ENCODE measurements at regions not wholly inside any gene's neighbourhood (a gene's known extent, or its start where the extent isn't known, plus 50 kb on each side); places are given as distances from the start of the nearest gene placed in this dataset.

DNA sequence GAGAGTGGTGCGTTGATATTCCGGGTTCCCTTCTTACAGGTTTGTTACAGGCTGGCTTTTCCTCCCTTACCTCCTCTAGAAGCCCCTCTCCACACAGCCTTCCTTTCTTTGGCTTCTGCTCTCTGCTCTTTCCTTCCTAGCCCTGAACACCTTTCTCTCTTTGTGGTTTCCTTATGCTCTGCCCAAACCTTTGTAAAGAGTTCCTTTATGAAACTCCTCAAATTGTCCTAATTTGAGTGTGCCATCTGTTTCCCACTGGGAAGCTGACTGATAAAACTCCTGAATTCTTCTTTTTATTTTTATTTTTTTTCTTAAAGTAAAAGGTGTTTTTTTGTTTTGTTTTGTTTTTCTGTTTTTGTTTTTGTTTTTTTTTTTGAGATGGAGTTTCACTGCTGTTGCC lies 60.1 kb upstream of the OTX2 start:
- intact Hi-C loops (cut with micrococcal nuclease; ENCODE audit: unreplicated experiment) = no loop called here
- POLR2A ChIA-PET = no interaction called here

DNA sequence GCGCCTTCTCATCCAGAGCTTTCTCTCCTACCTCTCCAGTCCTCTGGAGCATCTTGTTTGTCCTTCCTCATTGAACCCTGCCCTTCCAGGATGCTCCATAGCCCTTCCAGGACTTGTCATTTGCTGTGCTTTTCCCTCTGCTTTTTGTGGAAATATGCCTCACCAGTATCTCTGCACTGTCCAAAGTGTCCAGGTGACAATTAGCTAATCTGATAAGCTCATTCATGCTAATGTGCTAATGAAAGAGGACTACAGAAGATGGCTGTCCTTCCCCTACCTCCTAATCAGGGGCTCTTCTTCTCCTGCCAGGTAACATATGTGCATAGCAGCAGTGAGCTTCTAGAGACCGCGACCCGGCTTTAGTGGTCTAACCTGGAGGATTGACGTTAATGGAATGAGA lies 58.4 kb upstream of the OTX2 start:
- no peaks in the 10 kb centered on the region for H3K9me3 ChIP-seq (ENCODE audit: control insufficient read depth, insufficient read depth, low read depth, low read length)
- in situ Hi-C loops (cut with HindIII; ENCODE audit: low pct_unique_long_range_greater_than_20kb, low sequenced_read_pairs) = no loop called here
- ChIA-PET CTCF (no interaction called here), POLR2A (no interaction called here)
- no peaks in the 10 kb centered on the region for H3K36me3 ChIP-seq (ENCODE audit: control insufficient read depth, insufficient read depth, low read length)
- intact Hi-C loops (cut with micrococcal nuclease; ENCODE audit: unreplicated experiment) = no loop called here
- no peak overlapping the region for H3K27ac ChIP-seq (ENCODE audit: low read length)
- ATAC-seq (no peak), DNase-seq (ENCODE audit: low read depth, low spot score) (no peak)
- H3K4me3 ChIP-seq (ENCODE audit: low read depth in 2 of 2, low read length in 2 of 2) = no peak overlapping the region
- no peaks in the 10 kb centered on the region for H3K27me3 ChIP-seq (ENCODE audit: control insufficient read depth, insufficient read depth, low read length)
- TF ChIP-seq, protein P1, sequence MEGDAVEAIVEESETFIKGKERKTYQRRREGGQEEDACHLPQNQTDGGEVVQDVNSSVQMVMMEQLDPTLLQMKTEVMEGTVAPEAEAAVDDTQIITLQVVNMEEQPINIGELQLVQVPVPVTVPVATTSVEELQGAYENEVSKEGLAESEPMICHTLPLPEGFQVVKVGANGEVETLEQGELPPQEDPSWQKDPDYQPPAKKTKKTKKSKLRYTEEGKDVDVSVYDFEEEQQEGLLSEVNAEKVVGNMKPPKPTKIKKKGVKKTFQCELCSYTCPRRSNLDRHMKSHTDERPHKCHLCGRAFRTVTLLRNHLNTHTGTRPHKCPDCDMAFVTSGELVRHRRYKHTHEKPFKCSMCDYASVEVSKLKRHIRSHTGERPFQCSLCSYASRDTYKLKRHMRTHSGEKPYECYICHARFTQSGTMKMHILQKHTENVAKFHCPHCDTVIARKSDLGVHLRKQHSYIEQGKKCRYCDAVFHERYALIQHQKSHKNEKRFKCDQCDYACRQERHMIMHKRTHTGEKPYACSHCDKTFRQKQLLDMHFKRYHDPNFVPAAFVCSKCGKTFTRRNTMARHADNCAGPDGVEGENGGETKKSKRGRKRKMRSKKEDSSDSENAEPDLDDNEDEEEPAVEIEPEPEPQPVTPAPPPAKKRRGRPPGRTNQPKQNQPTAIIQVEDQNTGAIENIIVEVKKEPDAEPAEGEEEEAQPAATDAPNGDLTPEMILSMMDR (IDR thresholded peaks at IDR 0.05) = no peak
- no TSS peak for BruUV-seq (replicated peaks)
- no peaks in the 10 kb centered on the region for H3K4me1 ChIP-seq (ENCODE audit: control insufficient read depth, insufficient read depth, low read length)

More for the DNA sequence above, 60.1 kb upstream of the OTX2 start:
- no peak for DNase-seq (ENCODE audit: low read depth, low spot score)
- Histone ChIP-seq H3K27ac (ENCODE audit: low read length) (no peak overlapping the region), H3K4me3 (ENCODE audit: low read depth in 2 of 2, low read length in 2 of 2) (no peak overlapping the region), H3K27me3 (ENCODE audit: control insufficient read depth, insufficient read depth, low read length) (no peaks in the 10 kb centered on the region), H3K36me3 (ENCODE audit: control insufficient read depth, insufficient read depth, low read length) (no peaks in the 10 kb centered on the region), H3K9me3 (ENCODE audit: control insufficient read depth, insufficient read depth, low read depth, low read length) (no peaks in the 10 kb centered on the region), H3K4me1 (ENCODE audit: control insufficient read depth, insufficient read depth, low read length) (no peaks in the 10 kb centered on the region)
- BruUV-seq (replicated peaks) = no TSS peak
- in situ Hi-C loops (cut with HindIII; ENCODE audit: low pct_unique_long_range_greater_than_20kb, low sequenced_read_pairs) = no loop called here
- ATAC-seq = no peak
- TF ChIP-seq POLR2AphosphoS5 (IDR thresholded peaks at IDR 0.05; ENCODE audit: low read depth, low read length) (no peak), TCF7L2 (IDR thresholded peaks at IDR 0.05; ENCODE audit: low read depth, low read length) (no peak), SIN3A (IDR thresholded peaks at IDR 0.05; ENCODE audit: borderline replicate concordance, insufficient read depth, low read depth, low read length) (no peak)
- TF ChIP-seq, protein P1 (IDR thresholded peaks at IDR 0.05) = no peak
- TF ChIP-seq, protein P2, sequence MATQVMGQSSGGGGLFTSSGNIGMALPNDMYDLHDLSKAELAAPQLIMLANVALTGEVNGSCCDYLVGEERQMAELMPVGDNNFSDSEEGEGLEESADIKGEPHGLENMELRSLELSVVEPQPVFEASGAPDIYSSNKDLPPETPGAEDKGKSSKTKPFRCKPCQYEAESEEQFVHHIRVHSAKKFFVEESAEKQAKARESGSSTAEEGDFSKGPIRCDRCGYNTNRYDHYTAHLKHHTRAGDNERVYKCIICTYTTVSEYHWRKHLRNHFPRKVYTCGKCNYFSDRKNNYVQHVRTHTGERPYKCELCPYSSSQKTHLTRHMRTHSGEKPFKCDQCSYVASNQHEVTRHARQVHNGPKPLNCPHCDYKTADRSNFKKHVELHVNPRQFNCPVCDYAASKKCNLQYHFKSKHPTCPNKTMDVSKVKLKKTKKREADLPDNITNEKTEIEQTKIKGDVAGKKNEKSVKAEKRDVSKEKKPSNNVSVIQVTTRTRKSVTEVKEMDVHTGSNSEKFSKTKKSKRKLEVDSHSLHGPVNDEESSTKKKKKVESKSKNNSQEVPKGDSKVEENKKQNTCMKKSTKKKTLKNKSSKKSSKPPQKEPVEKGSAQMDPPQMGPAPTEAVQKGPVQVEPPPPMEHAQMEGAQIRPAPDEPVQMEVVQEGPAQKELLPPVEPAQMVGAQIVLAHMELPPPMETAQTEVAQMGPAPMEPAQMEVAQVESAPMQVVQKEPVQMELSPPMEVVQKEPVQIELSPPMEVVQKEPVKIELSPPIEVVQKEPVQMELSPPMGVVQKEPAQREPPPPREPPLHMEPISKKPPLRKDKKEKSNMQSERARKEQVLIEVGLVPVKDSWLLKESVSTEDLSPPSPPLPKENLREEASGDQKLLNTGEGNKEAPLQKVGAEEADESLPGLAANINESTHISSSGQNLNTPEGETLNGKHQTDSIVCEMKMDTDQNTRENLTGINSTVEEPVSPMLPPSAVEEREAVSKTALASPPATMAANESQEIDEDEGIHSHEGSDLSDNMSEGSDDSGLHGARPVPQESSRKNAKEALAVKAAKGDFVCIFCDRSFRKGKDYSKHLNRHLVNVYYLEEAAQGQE (IDR thresholded peaks at IDR 0.05; ENCODE audit: insufficient read depth in 1 of 2, low read depth in 2 of 2, low read length in 1 of 2) = no peak
- CTCF ChIA-PET = no interaction called here

DNA sequence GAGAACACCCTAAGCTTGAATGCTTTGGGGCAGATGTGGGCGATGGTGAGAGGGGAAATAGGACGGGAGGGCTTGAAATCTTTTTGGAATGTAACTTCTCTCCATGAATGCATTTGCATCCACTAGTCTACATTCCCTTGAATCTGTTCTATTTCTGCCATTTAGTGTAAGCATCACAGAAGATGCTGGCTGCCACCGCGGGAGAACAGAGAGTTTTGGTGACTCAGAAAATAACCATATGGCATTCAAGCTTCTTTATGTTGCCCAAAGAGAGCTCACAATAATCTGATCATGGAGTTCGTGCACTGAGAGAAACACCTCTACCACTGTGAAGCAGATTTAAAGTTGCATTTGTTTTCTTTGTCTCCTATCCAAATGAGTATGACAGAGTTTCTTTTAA lies 52.6 kb upstream of the OTX2 start:
- no peaks in the 10 kb centered on the region for H3K4me1 ChIP-seq (ENCODE audit: control insufficient read depth, insufficient read depth, low read length)
- no peak for DNase-seq (ENCODE audit: low read depth, low spot score)
- no peak overlapping the region for H3K27ac ChIP-seq (ENCODE audit: low read length)
- POLR2A ChIA-PET = no interaction called here
- TF ChIP-seq, protein P1 (IDR thresholded peaks at IDR 0.05) = no peak
- no peak for TF ChIP-seq POLR2AphosphoS5 (IDR thresholded peaks at IDR 0.05; ENCODE audit: low read depth, low read length)
- TF ChIP-seq, protein P2 (IDR thresholded peaks at IDR 0.05; ENCODE audit: insufficient read depth in 1 of 2, low read depth in 2 of 2, low read length in 1 of 2) = no peak
- TF ChIP-seq SIN3A (IDR thresholded peaks at IDR 0.05; ENCODE audit: borderline replicate concordance, insufficient read depth, low read depth, low read length) = no peak
- TF ChIP-seq TCF7L2 (IDR thresholded peaks at IDR 0.05; ENCODE audit: low read depth, low read length) = no peak
- no peak for ATAC-seq
- H3K4me3 ChIP-seq (ENCODE audit: low read depth in 2 of 2, low read length in 2 of 2) = no peak overlapping the region
- CTCF ChIA-PET = no interaction called here
- no peaks in the 10 kb centered on the region for H3K36me3 ChIP-seq (ENCODE audit: control insufficient read depth, insufficient read depth, low read length)
- no peaks in the 10 kb centered on the region for H3K9me3 ChIP-seq (ENCODE audit: control insufficient read depth, insufficient read depth, low read depth, low read length)
- no TSS peak for BruUV-seq (replicated peaks)
- in situ Hi-C loops (cut with HindIII; ENCODE audit: low pct_unique_long_range_greater_than_20kb, low sequenced_read_pairs) = no loop called here
- H3K27me3 ChIP-seq (ENCODE audit: control insufficient read depth, insufficient read depth, low read length) = peaks cover 2% of the 10 kb centered on the region
- intact Hi-C loops (cut with micrococcal nuclease; ENCODE audit: unreplicated experiment) = no loop called here
